Endothelial cell (in vitro differentiated cells): ENCODE measurements at regions not wholly inside any gene's neighbourhood (a gene's known extent, or its start where the extent isn't known, plus 50 kb on each side); places are given as distances from the start of the nearest gene placed in this dataset.

Experiments
- DNase-seq: peaks from one replicate; pipeline ENCODE4 v3.0.0; 2021; ENCODE audit warnings: low spot score
- H3K27ac Mint-ChIP-seq: one replicate; pipeline ENCODE4 v1.8.0; 2021; ENCODE audit warnings: mixed read lengths, inconsistent platforms; ENCODE audit not compliant: unreplicated experiment
- H3K27me3 Mint-ChIP-seq: one replicate; pipeline ENCODE4 v1.8.0; 2021; ENCODE audit warnings: mild to moderate bottlenecking, moderate library complexity, mixed read lengths, inconsistent platforms; ENCODE audit not compliant: unreplicated experiment
- H3K36me3 Mint-ChIP-seq: one replicate; pipeline ENCODE4 v1.8.0; 2021; ENCODE audit warnings: mild to moderate bottlenecking, low read depth, mixed read lengths, inconsistent platforms; ENCODE audit not compliant: unreplicated experiment
- H3K4me1 Mint-ChIP-seq: one replicate; pipeline ENCODE4 v1.8.0; 2021; ENCODE audit warnings: mild to moderate bottlenecking, mixed read lengths, inconsistent platforms; ENCODE audit not compliant: unreplicated experiment
- H3K4me3 Mint-ChIP-seq: one replicate; pipeline ENCODE4 v1.8.0; 2021; ENCODE audit warnings: mild to moderate bottlenecking, mixed read lengths, inconsistent platforms; ENCODE audit not compliant: unreplicated experiment
- H3K9me3 Mint-ChIP-seq: one replicate; pipeline ENCODE4 v1.8.0; 2021; ENCODE audit warnings: mixed read lengths, inconsistent platforms; ENCODE audit not compliant: unreplicated experiment
- TF ChIP-seq, protein P1 (sequence below): fragments of 200-600 bp; sonication (generic); IDR thresholded peaks from one replicate; pipeline ENCODE4 v1.5.0; 2021; ENCODE audit warnings: antibody characterized with exemption; ENCODE audit not compliant: unreplicated experiment

DNA sequence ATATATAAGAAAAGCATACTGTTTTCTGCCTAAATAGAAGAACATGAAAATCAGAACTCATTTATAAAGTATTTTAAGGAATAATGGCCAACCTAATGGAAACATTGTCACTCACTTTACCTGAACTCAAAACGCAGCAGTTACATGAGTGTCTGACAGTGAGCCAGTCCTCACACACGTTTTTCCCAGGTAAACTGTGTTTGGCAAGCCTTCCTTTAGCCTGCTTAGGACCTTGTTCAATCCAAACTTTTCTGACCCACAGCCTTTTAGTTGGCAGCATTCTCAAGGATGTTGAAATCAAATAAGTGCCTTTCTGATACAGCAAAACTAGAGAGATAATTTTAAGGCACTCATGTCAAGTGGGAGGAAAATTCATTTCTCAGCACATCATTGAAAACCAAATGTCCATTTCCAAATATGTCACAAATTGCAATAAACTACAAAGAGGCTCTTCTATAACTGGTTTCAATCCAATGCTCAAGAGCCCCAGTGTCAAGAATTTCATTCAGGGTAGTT is 83.5 kb upstream of the SPDL1 start:
- no peak overlapping the region for H3K27ac Mint-ChIP-seq
- H3K4me3 Mint-ChIP-seq: no peak overlapping the region
- TF ChIP-seq, protein P1, sequence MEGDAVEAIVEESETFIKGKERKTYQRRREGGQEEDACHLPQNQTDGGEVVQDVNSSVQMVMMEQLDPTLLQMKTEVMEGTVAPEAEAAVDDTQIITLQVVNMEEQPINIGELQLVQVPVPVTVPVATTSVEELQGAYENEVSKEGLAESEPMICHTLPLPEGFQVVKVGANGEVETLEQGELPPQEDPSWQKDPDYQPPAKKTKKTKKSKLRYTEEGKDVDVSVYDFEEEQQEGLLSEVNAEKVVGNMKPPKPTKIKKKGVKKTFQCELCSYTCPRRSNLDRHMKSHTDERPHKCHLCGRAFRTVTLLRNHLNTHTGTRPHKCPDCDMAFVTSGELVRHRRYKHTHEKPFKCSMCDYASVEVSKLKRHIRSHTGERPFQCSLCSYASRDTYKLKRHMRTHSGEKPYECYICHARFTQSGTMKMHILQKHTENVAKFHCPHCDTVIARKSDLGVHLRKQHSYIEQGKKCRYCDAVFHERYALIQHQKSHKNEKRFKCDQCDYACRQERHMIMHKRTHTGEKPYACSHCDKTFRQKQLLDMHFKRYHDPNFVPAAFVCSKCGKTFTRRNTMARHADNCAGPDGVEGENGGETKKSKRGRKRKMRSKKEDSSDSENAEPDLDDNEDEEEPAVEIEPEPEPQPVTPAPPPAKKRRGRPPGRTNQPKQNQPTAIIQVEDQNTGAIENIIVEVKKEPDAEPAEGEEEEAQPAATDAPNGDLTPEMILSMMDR: no peak
- no peaks in the 10 kb centered on the region for H3K27me3 Mint-ChIP-seq
- H3K36me3 Mint-ChIP-seq: no peaks in the 10 kb centered on the region
- DNase-seq: no peak
- no peaks in the 10 kb centered on the region for H3K9me3 Mint-ChIP-seq
- H3K4me1 Mint-ChIP-seq: peaks cover 22% of the 10 kb centered on the region

GRCh38 chr5:169496878-169497277 is 86.7 kb upstream of the SPDL1 start:
- TF ChIP-seq, protein P1: no peak
- Mint-ChIP-seq H3K4me1 (peaks cover 12% of the 10 kb centered on the region), H3K9me3 (no peaks in the 10 kb centered on the region), H3K27me3 (no peaks in the 10 kb centered on the region), H3K4me3 (no peak overlapping the region), H3K36me3 (no peaks in the 10 kb centered on the region), H3K27ac (no peak overlapping the region)
- DNase-seq: no peak

GRCh38 chr5:169494941-169495548 is 88.5 kb upstream of the SPDL1 start:
- Mint-ChIP-seq H3K4me1 (peaks cover 12% of the 10 kb centered on the region), H3K27ac (no peak overlapping the region), H3K36me3 (no peaks in the 10 kb centered on the region), H3K9me3 (no peaks in the 10 kb centered on the region), H3K4me3 (no peak overlapping the region), H3K27me3 (no peaks in the 10 kb centered on the region)
- TF ChIP-seq, protein P1: no peak
- no peak for DNase-seq

GRCh38 chr5:169494383-169494935 is 89.1 kb upstream of the SPDL1 start:
- H3K27me3 Mint-ChIP-seq: no peaks in the 10 kb centered on the region
- H3K4me1 Mint-ChIP-seq: peaks cover 12% of the 10 kb centered on the region
- H3K36me3 Mint-ChIP-seq: no peaks in the 10 kb centered on the region
- DNase-seq: no peak
- no peak overlapping the region for H3K27ac Mint-ChIP-seq
- no peaks in the 10 kb centered on the region for H3K9me3 Mint-ChIP-seq
- TF ChIP-seq, protein P1: no peak
- H3K4me3 Mint-ChIP-seq: no peak overlapping the region

DNA sequence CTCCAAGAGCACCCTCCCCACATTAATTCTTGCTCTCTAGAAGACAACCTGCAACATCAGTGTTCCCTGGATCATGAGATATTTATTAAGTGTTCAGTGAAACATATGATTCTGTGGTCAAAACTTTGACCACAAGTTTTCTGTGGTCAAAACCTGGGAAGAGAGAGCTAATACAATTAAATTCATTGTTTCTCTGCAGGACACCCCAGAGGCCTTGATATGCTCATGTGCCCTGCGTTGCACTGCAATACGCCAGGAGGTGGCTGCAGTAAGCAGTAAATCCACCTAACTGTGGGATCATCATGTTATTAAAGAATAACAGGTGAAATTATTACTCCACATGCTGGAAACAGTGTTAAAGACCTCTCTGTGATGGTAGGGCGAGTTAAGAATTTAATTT is 109.3 kb upstream of the SPDL1 start:
- Mint-ChIP-seq H3K4me1 (no peaks in the 10 kb centered on the region), H3K4me3 (no peak overlapping the region), H3K27ac (no peak overlapping the region), H3K9me3 (peaks cover 5% of the 10 kb centered on the region), H3K27me3 (no peaks in the 10 kb centered on the region), H3K36me3 (no peaks in the 10 kb centered on the region)
- TF ChIP-seq, protein P1: no peak
- DNase-seq: no peak
